COR-L47 (cell line): ENCODE measurements at regions not wholly inside any gene's neighbourhood (a gene's known extent, or its start where the extent isn't known, plus 50 kb on each side); places are given as distances from the start of the nearest gene placed in this dataset.
"Not testable (repeated sequence)": the region's sequence is repeated elsewhere in the genome, so short reads cannot be mapped to it uniquely, and the experiment has no call there.

ENCODE experiments used
- DNase-seq: peaks from one replicate; lab custom pipeline; 2025; lab: John Stamatoyannopoulos, UW

DNA sequence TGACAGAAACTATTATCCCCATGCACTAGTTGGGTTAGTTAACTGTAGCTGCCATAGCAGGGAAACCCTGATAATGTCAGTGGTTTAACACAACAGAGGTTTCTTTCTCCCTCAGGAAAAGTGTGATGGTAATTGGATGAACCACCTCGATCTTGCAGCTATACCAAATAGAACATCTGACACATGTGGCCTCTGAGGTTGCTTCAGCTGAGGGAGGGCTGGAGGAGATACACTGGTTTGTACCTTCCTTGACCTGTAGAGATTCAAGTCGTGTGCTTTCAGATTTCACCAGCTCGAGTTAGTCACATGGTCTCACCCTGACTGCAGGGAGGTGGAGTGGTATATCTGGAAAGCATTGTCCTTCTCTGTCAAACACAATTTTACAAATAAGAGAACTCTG lies 147.2 kb upstream of the SFRP2 start:
- DNase-seq: no peak

DNA sequence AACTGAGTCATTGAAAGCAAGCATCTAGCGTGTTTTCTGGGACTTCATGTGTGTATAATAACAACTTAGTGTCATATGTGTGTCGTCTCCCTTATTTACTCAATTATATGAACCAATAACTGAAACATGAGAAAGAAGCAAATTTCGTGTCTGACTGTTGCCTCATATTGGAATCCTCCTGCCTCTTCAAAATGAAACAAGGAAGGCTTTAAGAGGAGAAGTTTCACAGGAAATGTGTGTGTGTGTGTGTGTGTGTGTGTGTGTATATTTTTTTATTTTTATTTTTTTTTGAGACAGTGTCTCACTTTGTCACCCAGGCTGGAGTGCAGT lies 145.8 kb upstream of the SFRP2 start:
- no peak for DNase-seq

DNA sequence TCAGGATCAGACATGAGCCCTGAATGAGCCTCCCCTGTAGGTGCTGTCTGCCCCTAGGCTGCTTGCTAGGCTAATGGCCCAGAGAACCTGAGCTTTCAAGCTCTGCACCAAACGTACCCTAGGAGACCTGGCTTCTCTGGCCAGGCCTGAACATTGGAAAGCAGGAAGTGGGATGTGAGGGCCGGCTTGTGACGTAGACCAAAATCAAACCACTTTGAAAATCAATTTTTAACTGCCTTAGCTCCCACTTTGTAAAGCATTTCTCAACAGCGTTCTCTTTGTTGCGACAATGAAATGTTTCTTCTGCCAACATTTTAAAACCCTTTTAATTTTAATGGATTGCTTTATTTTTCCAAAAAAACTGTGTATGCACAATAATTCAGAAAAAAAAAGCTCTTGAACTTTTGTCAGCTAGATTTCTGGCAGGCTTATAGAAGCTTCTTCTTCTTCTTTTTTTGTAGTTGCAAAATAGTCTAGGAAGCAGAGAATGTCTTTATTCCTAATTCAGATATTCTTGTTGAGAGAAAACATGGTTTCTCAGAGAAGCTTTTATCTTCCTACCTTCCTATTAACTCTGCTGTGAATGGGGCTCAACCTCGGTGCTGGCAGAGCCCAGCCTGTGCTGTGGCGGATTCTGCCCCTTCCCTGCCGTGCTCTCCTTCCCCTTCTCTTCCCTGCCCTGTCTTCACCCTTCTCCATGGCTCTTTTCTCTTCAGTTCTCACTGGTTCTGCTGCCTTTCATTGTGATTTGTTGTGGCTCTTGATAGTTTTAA lies 145.2 kb upstream of the SFRP2 start:
- DNase-seq: no peak

DNA sequence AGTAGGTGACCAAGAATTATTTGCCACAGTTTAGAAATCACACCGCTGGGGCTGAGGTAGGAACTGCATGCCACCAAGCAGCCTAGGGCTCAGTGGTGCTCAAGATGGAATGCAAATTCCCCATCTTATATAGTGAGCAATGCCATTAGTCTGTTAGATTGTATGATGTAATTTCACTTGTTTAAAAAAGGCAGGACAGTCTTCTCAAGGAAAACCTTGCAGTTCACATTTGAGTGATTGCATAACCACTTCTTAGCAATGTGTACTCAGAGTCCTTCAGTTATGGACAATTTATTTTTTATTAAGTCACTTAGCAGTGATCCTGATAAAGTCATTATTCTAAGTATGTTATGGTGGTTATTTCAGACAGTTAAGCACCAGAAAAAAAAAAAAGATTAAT lies 142.9 kb upstream of the SFRP2 start:
- DNase-seq: no peak

DNA sequence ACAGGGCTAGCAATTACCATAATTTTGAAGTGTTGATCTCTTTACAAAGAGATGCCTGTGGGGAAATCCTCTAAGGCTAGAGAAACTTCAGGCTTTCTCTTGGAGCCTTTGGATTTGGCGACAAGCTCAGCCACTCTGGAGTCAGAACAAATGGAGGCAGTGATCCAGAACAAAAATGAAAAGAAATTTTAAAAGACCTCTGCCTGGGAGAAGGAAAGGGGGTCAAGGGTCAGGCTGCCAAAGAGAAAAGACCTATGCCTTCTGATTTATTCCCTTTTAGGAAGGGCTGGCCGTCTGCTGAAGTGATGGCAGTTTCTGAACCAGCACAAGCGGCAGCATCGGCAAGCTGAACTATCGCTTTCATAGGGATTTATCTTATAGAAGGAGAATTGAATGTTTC lies 140.8 kb upstream of the SFRP2 start:
- no peak for DNase-seq

- no peak for DNase-seq
These were observed 138.6 kb upstream of the SFRP2 start for GRCh38 chr4:153927451-153927850.

GRCh38 chr4:153922148-153922547 lies 133.3 kb upstream of the SFRP2 start:
- DNase-seq: no peak

- no peak for DNase-seq
These were observed 130.8 kb upstream of the SFRP2 start for GRCh38 chr4:153919667-153920066.

DNA sequence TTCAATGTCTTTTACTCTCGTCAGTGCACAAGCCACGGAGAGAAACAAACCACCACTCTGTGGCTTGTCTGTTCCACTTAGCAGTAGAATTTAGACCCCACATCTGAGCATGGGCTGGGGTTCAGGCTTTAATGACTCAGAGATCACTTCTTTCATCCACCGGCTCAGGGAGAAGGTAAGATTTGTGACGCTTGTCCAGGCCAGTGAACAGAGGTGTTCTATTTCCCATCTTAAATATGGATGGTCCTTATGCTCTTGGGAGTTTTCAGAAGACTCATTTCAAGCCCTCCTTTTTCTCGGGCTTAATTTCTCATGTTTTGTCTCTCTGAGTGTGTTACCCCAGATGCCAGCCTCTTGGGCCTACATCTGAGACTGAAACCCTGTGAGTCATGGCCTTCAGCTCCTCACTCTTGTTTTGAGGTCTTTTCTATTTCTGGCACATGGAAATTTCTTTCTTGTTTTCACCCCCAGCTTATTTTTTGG lies 127.4 kb upstream of the SFRP2 start:
- DNase-seq: no peak

GRCh38 chr4:153912301-153912700 lies 123.4 kb upstream of the SFRP2 start:
- no peak for DNase-seq

DNA sequence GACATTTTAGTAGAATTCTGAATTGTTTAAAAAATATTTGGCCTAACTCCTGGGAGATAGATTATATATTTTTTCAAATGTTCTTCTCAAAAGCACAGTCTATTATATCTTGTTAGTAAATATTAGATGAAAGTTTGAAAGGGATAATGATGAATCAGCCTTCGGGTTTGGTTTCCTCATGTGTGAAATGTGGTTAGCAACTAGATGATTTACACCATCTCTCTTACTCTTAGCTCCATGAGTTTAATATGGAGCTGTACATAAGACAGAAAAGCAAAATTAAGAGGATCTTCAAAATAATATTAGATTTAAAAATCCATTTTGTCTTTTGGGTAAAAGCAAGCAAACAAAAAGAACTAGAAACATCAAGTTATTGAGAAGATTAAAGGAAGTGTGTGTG lies 120.8 kb upstream of the SFRP2 start:
- no peak for DNase-seq

DNA sequence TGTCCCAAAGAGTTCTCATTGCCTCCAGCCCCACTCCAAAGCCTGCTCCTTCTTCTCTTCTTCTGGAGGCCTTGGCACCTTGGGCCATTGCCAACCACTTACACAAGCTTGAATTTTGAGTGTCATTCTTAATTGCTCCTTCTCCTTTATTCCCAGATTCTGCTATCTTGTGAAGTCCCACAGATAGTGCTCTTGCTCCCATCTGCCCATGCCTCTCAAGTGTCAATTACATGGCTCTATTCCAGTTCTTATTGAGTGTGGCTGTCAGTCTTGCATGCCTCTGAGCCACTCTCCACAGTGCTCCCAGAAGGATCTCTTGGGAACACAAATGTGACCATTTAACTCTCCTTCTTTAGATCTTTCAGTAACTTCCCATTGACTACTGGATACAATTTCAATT lies 117.3 kb upstream of the SFRP2 start:
- DNase-seq: no peak

DNA sequence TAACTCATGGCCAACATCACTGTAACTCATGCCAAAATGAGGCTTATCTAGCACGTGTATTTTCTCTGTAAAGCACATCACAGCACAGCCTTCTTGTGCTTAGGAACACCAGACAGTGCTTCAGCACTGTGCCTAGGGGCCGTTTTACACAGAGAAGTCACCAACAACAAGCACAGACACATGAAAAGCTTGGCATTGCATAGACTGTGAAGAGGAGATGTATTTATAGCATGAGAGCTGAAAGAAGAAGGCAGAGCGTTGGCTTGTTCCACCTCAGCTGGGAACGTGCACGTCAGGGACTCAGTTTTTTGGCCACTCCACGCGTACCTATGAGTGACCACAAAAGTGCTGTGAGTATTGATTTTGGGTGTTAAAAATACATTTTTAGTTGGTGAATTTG lies 116.3 kb upstream of the SFRP2 start:
- no peak for DNase-seq

DNA sequence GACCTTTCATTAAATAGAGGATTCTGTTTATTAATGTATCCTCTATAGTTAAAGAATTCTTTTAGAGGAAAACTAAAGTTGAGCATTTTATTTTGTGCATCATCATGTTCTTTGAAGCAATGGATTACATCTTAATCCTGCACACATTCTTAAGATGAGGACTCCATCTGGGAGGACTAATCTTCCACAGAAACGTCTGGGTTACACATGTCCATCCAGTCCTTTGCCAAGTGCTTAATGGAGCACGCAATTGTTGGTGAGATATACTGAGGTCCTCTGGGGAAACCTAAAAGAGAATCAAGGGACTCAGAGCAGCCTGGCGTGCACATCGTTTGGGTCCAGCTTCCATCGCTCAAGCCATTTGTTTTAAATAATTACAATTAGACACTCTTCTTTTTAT lies 115.1 kb upstream of the SFRP2 start:
- DNase-seq: no peak

GRCh38 chr4:153901220-153901619 lies 112.3 kb upstream of the SFRP2 start:
- no peak for DNase-seq

- no peak for DNase-seq
These were observed 111.5 kb upstream of the SFRP2 start for GRCh38 chr4:153900426-153900825.

DNA sequence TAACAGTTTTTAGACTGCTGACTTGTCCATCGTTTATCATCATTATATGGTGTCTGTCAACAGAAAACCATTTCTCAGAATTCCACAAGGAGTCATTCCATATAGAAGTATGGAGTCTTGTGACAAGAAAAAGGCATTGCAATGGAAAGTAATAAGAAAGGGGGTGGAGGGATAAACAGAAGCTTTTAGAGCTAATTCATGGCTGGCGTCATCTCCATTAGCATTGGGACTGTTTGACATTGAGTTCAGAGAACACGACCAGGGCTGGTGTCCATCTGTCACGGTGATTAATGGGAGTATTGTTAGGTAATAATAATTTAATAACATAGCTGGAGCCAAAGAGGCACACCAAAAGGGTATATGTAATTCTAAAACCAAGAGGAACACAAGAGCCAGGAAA lies 101.9 kb upstream of the SFRP2 start:
- DNase-seq: no peak

DNA sequence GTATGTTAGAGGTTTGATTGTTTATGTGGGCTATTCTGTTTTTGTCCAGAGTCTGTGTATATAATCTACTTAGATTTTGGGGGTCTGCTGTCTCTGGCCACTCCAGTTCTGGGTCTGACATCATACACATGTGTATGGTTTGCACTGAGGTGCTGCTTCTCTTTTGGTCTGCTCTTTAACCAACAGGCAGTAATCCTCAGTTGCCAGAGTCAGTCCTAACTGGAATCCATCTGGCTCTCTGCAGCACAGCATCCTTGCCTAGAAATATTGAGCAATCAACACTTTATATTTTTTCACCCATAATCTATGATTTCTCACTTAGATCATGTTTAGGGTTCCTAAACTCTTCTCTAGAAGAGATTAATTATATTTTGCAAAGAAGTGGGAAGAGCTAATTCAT lies 98.3 kb upstream of the SFRP2 start:
- DNase-seq: no peak

GRCh38 chr4:153884325-153884724 lies 95.4 kb upstream of the SFRP2 start:
- no peak for DNase-seq

DNA sequence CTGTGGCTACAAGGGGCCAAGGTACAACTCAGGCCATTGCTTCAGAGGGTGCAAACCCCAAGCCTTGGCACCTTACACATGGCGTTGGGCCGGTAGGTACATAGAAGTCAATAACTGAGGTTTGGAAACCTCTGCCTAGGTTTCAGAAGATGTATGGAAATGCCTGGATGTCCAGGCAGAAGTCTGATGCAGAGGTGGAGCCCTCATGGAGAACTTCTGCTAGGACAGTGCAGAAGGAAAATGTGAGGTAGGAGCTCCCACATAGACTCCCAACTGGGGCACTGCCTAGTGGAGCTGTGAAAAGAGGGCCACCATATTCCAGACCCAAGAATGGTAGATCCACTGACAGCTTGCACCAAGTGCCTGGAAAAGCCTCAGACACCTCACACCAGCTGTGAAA lies 92.1 kb upstream of the SFRP2 start:
- no peak for DNase-seq

DNA sequence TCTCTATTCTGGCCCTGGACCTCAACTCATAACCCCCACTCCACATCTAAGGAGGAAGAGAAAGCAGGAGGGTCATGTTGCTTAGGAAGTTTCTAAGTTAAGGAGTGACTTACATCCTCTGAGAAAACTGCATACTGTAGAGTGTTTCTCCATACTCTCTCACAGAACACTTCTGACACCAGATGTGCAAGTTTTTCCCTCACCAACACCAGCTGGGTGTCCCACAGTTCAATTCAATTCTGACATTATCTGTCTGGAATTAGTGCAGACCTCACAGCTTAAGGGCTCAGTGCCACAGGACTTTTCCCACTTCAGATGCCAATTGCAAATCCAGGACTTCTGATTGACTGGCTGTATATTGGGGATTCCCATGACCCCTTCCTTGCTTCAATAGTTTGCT lies 89.0 kb upstream of the SFRP2 start:
- no peak for DNase-seq

DNA sequence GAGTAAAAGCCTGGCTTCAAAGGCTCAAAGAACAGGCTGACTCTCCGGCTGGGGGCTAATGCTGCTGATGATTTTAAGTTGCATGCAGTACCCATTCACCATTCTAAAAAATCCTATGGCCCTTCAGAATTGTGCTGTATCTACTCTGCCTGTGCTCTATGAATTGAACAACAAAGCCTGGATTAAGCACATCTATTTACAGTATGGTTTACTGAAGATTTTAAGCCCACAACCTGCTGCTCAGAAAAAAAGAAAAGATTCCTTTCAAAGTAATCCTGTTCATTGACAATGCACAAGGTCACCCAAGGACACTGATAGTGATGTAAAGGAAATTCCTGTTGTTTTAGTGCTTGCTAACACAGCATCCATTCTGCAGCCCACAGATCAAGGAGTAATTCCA lies 84.9 kb upstream of the SFRP2 start:
- DNase-seq: no peak

DNA sequence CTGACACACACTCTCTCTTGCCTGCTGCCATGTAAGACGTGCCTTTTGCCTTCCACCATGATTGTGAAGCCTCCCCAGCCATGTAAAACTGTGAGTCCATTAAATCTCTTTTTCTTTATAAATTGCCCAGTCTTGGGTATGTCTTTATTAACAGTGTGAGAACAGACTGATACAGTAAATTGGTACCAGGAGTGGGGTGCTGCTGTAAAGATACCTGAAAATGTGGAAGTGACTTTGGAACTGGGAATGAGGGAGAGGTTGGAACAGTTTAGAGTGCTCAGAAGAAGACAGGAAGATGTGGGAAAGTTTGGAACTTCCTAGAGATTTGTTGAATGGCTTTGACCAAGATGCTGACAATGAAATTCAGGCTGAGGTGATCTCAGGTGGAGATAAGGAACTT lies 77.9 kb upstream of the SFRP2 start:
- DNase-seq: not testable (repeated sequence)

GRCh38 chr4:153852501-153852900 lies 63.6 kb upstream of the SFRP2 start:
- no peak for DNase-seq
